Activated T-helper 1 cell treated with anti-CD3 and anti-CD28 coated beads, Interleukin-2, amount 50 U/mL, for 16 hours (primary cell): ENCODE measurements at regions not wholly inside any gene's neighbourhood (a gene's known extent, or its start where the extent isn't known, plus 50 kb on each side); places are given as distances from the start of the nearest gene placed in this dataset.
A peak's percentile ranks its signal among the peaks of the same experiment; 100 is the strongest.
"Not testable (repeated sequence)": the region's sequence is repeated elsewhere in the genome, so short reads cannot be mapped to it uniquely, and the experiment has no call there.

Source experiments
- DNase-seq, 2 donors: peaks; one replicate each; pipeline ENCODE4 v3.0.0-alpha.2; 2020; ENCODE audit warnings: low read depth in 1 of 2, low spot score in 1 of 2

DNA sequence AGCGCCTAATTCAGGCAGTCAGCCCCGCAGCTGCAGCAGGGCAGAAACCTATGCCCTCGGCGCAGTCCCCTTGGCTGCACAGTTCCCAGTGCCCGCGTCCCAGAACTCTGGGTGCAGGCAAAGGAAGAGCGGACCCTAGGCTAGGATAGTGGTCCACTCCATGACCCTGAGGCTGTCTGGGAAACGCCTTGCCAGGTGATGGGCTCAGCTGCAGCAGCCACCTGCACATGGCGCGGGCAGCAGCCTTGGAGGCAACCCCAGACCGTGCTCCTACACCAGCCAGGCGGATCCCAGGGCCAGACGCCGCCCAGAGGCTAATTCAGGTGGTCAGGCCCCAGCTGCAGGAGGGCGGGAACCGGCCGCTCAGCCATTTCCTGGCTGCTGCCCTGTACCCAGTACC lies 83.0 kb downstream of the POTEC start:
- DNase-seq, result not testable (repeated sequence)

DNA sequence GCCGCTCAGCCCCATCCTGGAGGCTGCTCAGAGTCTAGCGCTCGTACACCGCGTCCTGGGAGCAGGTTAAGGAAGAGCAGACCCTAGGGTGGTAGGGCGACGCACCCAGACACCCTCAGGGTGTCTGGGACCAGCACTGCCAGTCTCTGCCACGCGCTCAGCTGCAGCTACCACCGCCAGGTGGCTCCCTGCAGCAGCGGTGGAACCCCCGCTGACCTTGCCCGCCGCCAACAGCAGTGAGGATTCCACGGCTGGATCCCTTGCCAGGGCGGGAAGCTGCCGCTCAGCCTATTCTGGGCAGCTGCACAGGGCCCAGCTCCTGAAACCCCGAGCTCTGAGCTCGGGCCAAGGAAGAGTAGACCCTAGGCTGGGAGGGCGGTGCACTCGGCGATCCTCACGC lies 83.6 kb downstream of the POTEC start:
- DNase-seq, result not testable (repeated sequence)

DNA sequence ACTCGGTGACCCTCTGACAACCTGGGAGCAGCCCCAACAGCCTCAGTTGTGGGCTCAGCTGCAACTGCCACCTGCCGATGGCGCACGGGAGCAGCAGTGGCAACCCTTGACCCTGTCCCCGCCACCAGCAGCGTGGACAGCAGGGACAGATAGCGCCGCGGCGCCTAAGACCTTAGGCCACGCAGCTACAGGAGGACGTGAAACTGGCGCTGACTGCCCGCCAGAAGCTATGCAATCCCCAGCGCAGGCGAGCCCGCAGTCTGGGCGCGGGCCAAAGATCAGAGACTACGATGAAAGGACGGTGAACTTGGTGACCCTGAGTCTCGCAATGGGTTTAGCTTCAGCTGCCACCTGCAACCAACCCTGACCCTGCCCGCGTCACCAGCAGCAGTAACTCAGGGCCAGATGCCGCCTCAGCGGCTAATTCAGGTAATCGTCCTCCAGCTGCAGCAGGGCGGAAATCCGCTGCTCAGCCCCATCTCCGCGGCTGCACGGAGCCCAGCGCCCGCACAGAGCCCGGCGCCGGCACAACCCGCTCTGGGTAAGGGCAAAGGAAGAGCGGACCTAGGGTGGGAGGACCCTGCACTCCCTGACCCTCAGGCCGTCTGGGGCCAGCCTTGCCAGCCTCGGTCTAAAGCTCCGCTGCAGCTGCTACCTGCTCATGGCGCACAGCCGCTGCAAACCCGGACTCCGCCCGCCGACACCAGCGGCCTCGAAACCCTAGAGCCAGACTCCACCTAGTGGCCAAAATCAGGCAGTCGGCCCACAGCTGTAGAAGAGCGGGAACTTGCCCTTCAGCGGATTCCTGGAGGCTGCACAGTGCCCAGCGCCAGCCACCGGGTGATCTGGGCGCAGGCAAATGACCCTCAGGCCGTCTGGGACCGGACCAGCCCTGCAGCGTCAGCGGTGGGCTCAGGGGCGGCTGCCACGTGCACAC lies 85.1 kb downstream of the POTEC start:
- peak in 1 of 2 donors; percentile 51 for DNase-seq

DNA sequence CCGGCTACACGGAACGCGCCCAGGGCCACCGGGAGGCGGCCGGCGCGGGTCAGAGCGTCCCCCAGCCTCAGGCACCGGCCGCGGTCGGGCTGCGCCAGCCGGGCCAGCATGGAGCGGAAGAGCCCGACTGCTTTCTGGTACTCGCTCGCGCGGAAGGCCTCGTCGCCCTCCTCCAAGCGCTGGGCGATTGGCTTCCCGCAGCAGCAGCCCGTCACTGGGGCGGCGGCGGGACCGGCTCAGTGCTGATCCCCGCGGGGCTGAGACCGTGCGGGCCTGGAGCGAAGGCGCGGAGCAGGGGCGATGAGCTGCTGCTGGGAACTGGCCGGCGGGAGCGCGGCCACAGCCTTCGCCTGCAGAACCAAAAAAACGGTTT lies 92.8 kb downstream of the POTEC start:
- DNase-seq, result not testable (repeated sequence)

DNA sequence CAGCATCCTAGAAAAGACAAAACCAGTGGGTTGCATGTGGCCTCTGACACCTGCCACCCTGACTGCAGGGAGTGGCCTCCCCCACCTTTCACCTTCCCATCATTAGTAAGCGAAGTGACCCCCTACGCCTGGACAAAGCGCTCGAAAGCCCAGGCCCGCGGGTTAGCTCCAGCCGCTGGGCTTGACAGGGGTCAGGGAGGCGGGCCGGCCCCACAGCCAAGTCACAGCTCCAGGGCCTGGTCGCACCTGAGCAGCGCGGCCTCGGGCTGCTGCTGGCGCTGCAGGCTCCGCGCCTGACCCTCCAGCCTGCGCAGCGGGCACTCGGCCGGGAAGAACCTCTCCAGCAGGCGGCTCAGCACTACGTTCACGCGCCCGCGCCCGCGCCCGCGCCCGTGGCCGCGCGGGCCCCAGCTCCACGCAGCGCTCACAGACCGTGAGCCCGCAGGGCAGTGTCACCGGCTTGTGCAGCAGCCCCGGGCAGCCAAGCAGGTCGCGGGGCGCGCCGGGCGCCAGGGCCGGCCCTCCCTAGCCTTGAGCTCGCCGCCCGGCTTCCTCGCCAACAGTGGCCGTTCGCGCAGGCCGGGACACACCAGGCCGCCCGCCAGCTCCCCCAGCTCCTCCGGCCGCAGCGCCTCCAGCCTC lies 93.3 kb downstream of the POTEC start:
- peak in 1 of 2 donors; percentile 7 for DNase-seq

DNA sequence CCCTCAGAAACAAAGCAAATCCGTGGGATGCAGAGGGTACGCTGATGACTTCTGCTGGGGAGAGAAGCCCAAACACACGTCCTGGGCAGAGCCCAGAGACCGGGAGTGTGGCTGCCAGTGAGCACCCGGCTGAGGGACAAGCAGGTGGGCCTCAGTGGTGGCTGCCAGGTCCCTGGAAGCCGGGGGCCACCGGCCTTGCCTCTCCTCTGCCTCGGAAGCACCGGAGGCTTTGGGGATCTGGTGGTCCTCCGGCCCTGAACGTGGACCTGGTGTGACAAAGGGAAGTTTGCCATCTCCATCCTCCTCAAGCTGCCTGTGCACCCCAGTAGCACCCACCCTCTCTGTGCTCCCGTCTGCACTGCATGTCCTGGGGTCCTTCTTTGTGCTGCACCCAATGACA lies 94.3 kb downstream of the POTEC start:
- DNase-seq, result not testable (repeated sequence)

DNA sequence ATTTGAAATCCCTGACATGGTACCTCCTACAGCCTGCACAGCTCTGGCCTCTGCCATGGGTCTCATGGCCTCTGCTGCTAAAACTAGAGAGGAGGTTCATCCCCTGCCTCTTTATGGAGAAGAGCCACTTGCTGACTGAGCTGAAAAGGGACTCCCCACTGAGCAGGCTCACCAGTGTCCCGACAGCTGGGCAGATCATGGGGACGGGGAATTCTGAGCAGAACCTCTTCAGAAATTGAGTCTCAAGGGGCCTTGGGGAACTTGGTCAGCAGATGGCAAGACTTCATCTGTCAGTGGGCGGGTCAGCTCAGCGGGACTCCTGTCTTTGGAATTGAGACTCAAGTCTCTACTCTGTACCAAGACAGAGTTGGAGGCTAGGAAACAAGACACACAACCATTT lies 95.7 kb downstream of the POTEC start:
- not testable (repeated sequence) for DNase-seq

DNA sequence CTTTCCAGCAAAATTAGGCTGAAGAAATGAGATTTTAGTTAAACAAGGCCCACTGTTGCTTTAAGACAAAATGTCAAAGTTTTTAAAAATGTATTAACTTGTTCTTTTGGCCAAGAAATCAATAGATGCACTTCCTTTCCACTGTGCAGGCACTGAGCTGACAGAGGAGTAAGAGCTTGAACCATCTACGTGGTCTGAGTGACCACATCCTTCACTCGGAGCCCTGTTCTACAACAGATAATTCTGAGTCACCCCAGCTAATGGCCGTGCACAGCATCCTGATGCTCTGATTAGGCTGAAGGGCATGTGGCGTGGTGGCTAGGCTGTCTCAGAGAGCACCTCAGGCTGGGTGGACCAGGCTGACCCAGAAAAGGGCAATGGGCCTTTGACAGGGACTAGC lies 107.9 kb downstream of the POTEC start:
- DNase-seq, result not testable (repeated sequence)

DNA sequence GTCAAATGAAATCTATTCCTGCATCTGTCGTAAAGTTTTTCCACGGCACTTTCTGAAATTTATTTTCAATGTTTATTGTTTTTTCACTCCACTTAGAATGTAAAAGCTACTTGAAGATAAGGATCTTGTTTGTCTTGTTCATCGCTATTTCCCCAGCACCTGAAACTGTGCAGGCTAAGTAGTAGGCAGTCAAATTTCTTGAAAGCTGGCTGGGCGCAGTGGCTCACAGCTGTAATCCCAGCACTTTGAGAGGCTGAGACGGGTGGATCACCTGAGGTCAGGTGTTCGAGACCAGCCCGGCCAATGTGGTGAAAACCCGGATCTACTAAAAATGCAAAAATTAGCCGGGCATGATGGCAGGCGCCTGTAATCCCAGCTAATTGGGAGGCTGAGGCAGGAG lies 111.0 kb downstream of the POTEC start:
- not testable (repeated sequence) for DNase-seq

DNA sequence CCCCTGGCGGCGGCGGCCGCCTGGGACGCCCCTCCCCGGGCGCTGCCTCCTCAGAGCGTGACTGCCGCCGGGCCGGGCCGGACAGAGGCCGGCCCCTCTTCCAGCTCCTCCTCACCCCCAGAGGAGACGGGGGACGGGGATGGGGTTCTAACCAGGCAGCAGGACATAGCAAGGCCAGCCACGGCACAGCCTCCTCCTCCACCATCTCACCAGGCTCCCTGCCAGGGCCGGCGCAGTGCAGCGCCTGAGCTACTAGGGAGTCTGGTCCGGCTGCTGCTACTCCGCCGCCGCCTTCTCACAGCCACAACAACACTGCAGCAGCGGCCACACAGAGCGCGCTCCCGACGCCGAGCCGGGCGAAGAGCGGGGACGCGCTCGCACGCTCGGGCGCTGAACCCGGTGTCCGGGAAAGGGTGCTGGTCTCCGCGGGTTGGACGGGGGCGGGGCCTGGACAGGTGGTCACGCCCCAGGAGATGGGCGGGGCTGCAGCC lies 112.3 kb downstream of the POTEC start:
- peak; percentile 11 to 51 for DNase-seq

DNA sequence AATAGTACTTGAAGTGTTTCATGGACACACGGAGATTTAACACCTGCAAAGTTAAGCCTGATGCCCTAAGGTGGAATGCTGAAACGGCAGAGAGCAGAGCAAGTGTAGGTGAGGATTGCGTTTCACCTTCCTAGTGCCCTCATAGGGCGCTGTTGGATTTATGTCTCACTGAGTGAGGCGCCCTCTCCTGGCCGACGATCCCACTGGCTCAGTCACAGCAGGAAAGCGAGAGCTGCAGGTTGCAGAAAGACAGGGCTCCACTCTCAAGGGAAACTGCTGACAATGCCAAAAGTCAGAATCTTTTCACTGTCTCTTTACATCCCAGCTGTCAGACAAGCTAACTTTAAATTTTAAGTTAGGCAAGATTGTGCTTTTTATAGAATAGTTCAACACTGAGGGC lies 127.6 kb downstream of the POTEC start:
- not testable (repeated sequence) for DNase-seq

DNA sequence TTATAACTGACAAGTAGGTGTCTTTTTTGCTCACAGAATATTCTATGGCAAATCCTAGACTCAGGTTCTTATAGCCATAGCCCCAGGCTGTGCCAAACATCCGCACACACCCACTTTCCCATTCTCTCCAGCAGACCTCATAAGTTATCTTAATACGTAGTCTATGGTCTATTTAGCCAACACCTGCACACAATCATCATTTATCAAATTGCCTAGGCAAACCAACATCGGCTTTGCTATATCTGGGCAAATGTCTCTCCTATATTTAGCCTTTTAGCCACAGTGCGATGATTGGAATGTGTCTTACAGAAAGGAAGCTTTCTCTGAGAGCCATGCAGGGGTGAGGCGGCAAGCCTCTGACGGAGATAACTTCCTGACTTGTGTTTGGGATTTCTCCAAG lies 128.0 kb downstream of the POTEC start:
- DNase-seq, result not testable (repeated sequence)

DNA sequence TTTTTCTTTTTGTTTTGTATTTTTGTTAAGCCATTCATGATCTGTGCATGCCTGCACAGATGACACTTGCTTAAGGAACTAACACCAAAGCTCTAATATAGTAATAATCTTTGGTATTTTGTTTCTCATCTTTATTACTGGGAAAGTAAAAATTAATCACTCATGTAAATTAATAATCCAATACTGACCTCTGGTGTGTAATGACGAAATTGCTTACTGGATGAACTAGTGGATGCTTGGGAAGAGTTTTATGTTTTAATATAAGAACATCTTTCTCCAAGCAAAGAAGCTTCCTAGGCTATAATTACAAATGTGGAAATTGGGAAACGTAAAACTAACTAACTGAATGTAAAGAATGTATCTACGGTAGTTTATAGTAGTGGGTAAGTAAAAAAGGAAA lies 147.9 kb downstream of the POTEC start:
- DNase-seq, result not testable (repeated sequence)

DNA sequence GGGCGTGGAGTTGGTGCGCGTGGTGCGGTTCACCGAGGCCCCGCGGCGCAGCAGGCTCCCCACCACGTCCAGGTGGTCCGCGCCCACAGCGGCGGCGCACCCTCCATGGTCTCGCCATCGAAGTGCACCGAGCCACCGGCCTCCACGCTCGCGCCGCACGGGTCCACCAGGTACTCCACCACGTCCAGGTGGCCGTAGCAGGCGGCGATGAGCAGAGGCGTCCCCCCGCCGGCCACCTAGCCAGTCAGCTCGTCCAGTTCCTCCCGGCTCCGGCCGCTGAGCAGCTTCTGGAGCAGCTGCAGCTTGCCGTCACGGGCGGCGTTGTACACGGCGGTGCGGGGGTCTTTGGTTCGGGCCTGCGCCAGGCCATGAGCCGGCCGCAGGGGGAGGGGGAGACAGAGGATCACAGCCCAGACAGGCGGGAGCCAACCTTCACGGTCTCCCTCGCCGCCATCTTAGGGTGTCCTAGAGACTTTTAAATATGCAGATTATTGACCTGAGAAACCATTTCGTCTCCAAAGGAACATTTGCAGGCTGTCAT lies 149.8 kb downstream of the POTEC start:
- DNase-seq, result not testable (repeated sequence)

DNA sequence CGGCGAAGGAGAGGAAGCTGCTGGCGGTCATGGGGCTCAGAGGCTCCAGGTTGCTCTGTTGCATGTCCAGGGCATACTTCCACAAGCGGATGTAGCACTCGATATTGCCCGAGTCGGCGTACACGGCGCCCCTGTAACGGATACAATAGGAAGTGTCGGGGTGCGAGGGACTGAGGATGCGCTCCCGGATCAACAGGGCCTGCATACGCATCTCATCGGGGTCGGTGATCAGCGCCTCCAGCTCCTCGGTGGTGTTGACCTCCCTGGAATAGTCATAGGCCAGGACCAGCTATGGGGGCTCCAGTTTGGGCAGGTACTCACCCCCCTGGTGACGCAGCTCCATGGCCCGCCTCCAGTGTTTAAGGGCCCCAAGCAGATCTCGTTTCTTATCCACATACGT lies 150.8 kb downstream of the POTEC start:
- DNase-seq, result not testable (repeated sequence)

DNA sequence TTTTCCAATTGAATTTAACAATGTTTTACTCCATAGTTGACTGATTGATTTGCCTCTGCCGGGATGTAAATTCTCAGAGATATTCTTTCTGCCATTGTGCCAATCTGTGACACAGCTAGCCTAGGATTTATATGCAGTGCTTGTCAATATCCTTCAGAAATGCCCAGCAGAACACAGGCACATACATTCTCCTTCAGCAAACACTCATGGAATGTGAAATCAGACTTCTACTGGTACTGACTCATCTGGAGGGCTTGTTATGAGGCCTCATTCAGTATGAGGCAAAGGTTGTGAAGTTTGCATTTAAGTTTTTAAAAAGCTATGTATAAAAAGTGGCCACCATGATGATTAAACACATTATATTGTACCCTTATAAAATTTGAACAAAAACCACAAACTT lies 158.4 kb downstream of the POTEC start:
- DNase-seq, result not testable (repeated sequence)

DNA sequence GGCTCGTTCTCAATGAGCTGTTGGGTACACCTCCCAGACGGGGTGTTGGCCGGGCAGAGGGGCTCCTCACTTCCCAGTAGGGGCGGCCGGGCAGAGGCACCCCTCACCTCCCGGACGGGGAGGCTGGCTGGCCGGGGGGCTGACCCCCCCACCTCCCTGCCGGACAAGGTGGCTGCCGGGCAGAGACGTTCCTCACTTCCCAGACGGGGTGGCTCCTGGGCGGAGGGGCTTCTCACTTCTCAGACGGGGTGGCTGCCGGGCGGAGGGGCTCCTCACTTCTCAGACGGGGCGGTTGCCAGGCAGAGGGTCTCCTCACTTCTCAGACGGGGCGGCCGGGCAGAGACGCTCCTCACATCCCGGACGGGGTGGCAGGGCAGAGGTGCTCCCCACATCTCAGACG lies 160.7 kb downstream of the POTEC start:
- DNase-seq, result not testable (repeated sequence)

DNA sequence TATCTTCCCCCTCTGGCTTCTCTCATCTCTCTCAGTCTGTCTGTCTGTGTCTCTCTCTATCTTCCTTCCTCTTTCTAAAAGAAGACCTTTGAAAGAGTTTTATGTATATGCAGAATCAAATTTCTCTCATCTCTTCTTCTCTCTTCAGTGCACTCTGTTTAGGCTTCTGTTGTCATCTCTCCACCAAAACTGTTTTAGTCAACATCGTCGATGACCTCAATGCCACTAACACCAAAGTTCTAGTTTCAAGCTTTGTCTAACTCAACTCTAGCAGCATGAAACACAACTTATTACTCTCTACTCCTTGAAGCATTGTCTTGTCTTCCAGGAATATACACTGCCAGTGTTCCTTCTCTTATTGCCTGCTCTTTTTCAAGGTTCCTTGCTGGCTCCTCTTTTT lies 163.9 kb downstream of the POTEC start:
- DNase-seq, result not testable (repeated sequence)

DNA sequence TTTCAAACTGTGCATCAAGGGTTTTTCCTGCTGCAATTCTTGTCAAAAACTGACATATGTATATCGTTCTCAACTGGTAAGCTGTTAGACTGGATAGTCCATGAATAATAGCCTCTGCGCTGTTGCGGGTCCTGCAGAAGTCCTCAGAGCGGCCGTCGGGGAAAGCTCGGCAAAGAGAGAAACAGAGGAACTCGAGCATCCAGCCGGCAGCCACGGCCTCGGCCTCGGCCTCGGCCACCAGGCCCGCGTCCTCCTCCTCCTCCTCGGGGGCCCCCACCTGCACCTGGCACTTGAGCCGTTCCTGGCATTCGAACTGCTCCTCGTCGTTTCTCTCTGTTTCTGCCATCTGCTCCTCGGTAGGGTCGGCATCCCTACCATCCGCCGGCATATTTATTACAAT lies 165.0 kb downstream of the POTEC start:
- not testable (repeated sequence) for DNase-seq

DNA sequence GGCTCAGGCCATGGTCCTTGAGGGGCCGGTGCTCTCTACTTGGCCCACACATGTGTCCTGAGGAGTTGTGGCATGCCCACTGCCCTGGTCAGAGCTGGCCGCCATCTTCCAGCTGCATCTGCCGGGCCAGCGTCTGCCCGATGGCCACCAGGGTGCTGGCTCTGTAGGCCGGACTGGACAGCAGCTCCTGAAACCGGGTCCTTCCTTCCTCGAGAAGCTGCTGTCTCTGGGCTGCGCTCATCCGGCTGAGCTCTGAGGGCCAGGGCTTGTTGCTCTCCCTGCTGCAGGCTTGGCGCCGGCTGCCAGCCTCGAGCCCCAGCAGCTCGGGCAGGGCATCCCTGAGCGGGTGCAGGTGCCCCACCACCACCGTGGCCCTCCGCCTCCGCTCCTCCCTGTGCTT lies 182.1 kb downstream of the POTEC start:
- not testable (repeated sequence) for DNase-seq

DNA sequence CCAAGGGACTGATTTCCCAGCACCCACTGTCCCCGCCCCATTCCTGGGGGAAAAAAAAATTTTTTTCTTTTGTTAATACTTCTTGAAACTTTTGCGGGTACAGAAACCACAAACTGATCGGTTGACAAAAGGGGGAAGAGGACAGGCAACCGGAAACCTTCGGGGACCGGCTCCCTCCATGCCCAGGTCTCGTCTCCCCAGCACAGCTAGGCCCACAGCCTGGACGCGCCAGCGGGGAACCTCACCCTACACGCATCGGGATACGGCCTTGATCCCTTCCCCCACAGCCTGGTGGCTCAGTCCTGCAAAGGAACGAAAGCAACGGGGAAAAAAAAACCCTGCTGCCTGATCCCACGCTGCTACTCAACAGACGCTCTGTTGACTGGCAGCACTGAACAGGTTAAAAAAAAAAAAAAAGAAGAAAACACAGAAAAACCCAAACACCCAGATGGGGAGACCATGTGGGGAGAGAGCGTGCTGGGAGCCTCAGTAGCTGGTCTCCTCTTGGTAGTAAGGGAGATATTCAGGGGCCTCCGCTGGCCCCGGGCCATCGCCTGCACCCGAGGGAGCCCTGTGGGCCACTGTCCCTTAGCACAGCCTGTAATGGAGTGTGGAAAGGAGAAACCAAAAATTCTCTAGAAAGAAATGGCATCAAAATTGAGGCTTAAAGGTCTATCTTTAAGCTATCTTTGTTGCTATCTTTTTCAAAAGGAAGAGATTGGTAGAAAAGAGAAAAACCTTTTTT lies 185.7 kb downstream of the POTEC start:
- DNase-seq, result not testable (repeated sequence)
